ENCODE measurements at regions not wholly inside any gene's neighbourhood (a gene's known extent, or its start where the extent isn't known, plus 50 kb on each side); places are given as distances from the start of the nearest gene placed in this dataset.

DNA sequence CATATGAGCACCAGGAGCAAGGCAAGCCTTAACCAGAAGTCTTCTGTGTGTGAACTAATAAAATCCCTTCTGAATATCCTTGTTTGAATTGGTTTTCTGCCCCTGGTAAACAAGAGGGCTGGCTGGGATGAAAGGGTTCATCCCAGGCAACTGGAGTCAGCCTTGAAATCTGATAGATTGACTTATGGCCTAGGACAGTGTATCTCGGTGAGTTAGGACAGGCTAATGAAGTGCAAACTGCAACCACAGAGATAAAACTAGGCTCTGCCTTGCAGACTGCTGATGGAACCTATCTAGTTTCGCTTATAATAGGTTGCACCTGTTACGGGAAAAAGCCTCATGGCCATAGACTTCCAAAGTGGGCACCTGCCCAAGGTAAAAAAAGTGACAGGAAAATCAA lies 451.9 kb upstream of the NOVA1 start:
- TF ChIP-seq EZH2 (IDR thresholded peaks at IDR 0.05; ENCODE audit: borderline replicate concordance, insufficient read depth, low read length, poor library complexity, severe bottlenecking) (no peak), RAD21 (conservative IDR thresholded peaks at IDR 0.05) (no peak)
